HFFc6 (cell line): ENCODE measurements at regions not wholly inside any gene's neighbourhood (a gene's known extent, or its start where the extent isn't known, plus 50 kb on each side); places are given as distances from the start of the nearest gene placed in this dataset.

Experiments
- DNase-seq: peaks from one replicate; pipeline ENCODE4 v3.0.0-alpha.2; 2018
- H3K27ac Mint-ChIP-seq: 2 replicates; pipeline ENCODE4 v1.8.0; 2020; ENCODE audit warnings: mild to moderate bottlenecking, mixed read lengths
- H3K27me3 Mint-ChIP-seq: 2 replicates; pipeline ENCODE4 v1.8.0; 2021; ENCODE audit warnings: mild to moderate bottlenecking, moderate library complexity, mixed read lengths; ENCODE audit not compliant: insufficient read depth
- H3K36me3 Mint-ChIP-seq: 2 replicates; pipeline ENCODE4 v1.8.0; 2021; ENCODE audit warnings: low read depth, mixed read lengths
- H3K4me1 Mint-ChIP-seq: 2 replicates; pipeline ENCODE4 v1.8.0; 2020; ENCODE audit warnings: low read depth, mixed read lengths
- H3K4me3 Mint-ChIP-seq: 2 replicates; pipeline ENCODE4 v1.8.0; 2020; ENCODE audit warnings: mild to moderate bottlenecking, moderate library complexity, mixed read lengths
- H3K9me3 Mint-ChIP-seq: 2 replicates; pipeline ENCODE4 v1.8.0; 2020; ENCODE audit warnings: mild to moderate bottlenecking, mixed read lengths
- CTCF ChIP-seq: fragments of 200-600 bp; sonication (generic); IDR thresholded peaks from 2 replicates; pipeline ENCODE4 v1.5.0; 2021; ENCODE audit warnings: antibody characterized with exemption, mild to moderate bottlenecking

DNA sequence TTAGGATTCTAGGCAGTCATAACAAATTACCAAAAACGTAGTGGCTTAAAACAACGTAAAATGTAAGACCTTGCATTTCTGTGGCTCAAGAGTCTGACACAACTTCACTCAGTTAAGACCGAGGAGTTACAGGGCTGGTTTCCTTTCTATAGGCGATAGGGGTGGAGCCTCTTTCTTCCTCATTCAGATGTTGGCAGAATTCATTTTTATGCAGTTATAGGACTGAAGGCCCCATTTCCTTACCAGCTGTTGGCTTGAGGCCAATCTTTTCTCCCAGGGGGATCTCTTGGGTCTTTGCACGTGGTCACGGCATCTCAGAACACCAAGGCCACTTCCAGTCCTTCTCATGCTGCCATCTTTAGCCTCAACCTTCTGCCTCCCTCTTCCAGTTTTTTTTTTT lies 145.2 kb downstream of the KCNJ2 start:
- Mint-ChIP-seq H3K4me1 (no peaks in the 10 kb centered on the region), H3K36me3 (peaks cover 4% of the 10 kb centered on the region; the same call in 1 of the 2 replicates), H3K4me3 (no peak overlapping the region), H3K27ac (no peak overlapping the region), H3K27me3 (no peaks in the 10 kb centered on the region), H3K9me3 (peaks cover 27% of the 10 kb centered on the region)
- DNase-seq, result no peak
- TF ChIP-seq CTCF, result no peak

GRCh38 chr17:70317421-70317820 lies 148.1 kb downstream of the KCNJ2 start:
- Mint-ChIP-seq H3K27ac (no peak overlapping the region), H3K9me3 (peaks cover 21% of the 10 kb centered on the region), H3K4me3 (no peak overlapping the region), H3K36me3 (peaks cover 4% of the 10 kb centered on the region), H3K4me1 (no peaks in the 10 kb centered on the region), H3K27me3 (no peaks in the 10 kb centered on the region)
- DNase-seq, result no peak
- no peak for TF ChIP-seq CTCF

DNA sequence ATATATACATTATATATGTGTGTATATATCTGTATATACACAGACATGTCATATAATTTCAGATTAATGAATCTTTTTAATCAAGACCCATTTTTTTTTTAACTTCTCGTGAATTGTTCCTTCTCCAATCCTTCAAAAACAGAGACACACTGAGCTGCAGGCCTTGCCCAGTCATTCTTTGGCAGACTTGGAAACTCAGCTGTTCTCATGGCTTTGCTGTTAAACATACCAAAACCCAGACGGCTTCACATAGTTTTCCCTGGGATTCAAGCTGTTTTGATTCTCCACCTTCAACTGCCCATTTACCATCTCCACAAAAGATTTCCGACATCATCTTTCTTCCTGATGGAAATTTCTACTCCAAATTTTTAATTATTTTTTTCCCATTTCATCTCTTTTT lies 148.7 kb downstream of the KCNJ2 start:
- Mint-ChIP-seq H3K36me3 (peaks cover 8% of the 10 kb centered on the region), H3K9me3 (peaks cover 27% of the 10 kb centered on the region), H3K4me1 (no peaks in the 10 kb centered on the region), H3K27me3 (no peaks in the 10 kb centered on the region), H3K27ac (no peak overlapping the region), H3K4me3 (no peak overlapping the region)
- TF ChIP-seq CTCF, result no peak
- DNase-seq, result no peak

- no peaks in the 10 kb centered on the region for H3K4me1 Mint-ChIP-seq
- peaks cover 36% of the 10 kb centered on the region for H3K9me3 Mint-ChIP-seq
- TF ChIP-seq CTCF, result no peak
- peaks cover 8% of the 10 kb centered on the region for H3K36me3 Mint-ChIP-seq
- no peak overlapping the region for H3K4me3 Mint-ChIP-seq
- no peaks in the 10 kb centered on the region for H3K27me3 Mint-ChIP-seq
- DNase-seq, result no peak
- no peak overlapping the region for H3K27ac Mint-ChIP-seq
Measured at GRCh38 chr17:70319516-70319915, 150.2 kb downstream of the KCNJ2 start.

DNA sequence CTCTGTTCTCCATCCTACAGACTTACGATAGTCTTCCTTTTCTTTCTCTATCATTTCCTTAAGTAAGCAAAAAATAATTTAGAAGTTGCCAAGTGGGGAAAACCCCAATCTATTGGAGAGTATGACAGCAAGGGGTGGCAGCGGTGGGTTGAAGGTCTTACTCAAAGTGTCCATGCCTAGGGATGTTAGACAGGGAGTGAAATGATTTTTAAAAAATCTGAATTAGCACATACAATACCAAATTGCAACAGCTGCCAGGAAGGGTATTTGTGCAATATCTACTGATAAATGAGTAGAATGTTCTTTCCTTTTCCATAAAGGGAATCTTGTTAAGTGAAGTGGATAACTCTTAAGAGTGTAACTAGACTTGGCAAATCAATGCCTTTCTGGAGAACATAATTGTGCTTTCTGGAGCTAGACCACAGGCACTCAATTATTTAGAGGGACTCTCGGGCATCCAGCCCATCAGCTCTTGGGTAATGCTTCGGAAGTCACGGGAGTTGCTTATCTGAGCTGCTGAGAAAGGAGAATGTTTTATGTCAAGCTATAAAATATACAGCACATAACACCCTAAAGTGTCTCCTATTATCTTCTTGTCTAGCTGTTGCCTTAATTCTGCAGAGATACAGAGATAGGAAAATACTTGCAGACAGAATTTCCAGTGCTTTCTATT lies 151.5 kb downstream of the KCNJ2 start:
- Mint-ChIP-seq H3K9me3 (peaks cover 36% of the 10 kb centered on the region), H3K4me3 (no peak overlapping the region), H3K4me1 (no peaks in the 10 kb centered on the region), H3K27me3 (no peaks in the 10 kb centered on the region), H3K36me3 (peaks cover 8% of the 10 kb centered on the region), H3K27ac (no peak overlapping the region)
- no peak for DNase-seq
- TF ChIP-seq CTCF, result no peak
